Lower lobe of right lung (tissue), 2 donors: ENCODE measurements at regions not wholly inside any gene's neighbourhood (a gene's known extent, or its start where the extent isn't known, plus 50 kb on each side); places are given as distances from the start of the nearest gene placed in this dataset.

Experiments used
- ATAC-seq, 2 donors: fragments of 200-7000 bp; cut with Tn5 transposase; one replicate each; pipeline ENCODE4 v1.9.1; 2020 to 2022; ENCODE audit warnings: mild to moderate bottlenecking in 2 of 2, moderate library complexity in 2 of 2
- DNase-seq: peaks from one replicate; pipeline ENCODE4 v3.0.0-alpha.2; 2020
- H3K27ac ChIP-seq: fragments of 200-600 bp; one replicate; pipeline ENCODE4 v1.8.0; 2022
- H3K27me3 ChIP-seq: fragments of 200-600 bp; one replicate; pipeline ENCODE4 v1.8.0; 2022; ENCODE audit warnings: low read depth
- H3K36me3 ChIP-seq: fragments of 200-600 bp; one replicate; pipeline ENCODE4 v1.8.0; 2022; ENCODE audit warnings: mild to moderate bottlenecking
- H3K4me1 ChIP-seq: fragments of 200-600 bp; one replicate; pipeline ENCODE4 v1.8.0; 2022
- H3K4me3 ChIP-seq: fragments of 200-600 bp; one replicate; pipeline ENCODE4 v1.8.0; 2022; ENCODE audit warnings: mild to moderate bottlenecking
- H3K9me3 ChIP-seq: fragments of 200-600 bp; one replicate; pipeline ENCODE4 v1.8.0; 2022
- CTCF ChIP-seq: fragments of 200-600 bp; IDR thresholded peaks from one replicate; pipeline ENCODE4 v1.8.0; 2022; ENCODE audit warnings: antibody characterized with exemption, mild to moderate bottlenecking
- intact Hi-C: fragments of 100-400 bp; cut with DNase I; formaldehyde crosslinking; loops from one replicate; pipeline ENCODE4 v1.11.0; 2022
- donor health status: DM: no; HTN: yes; CAD: no; lungs with severe emphysema.

- Histone ChIP-seq H3K36me3 (no peaks in the 10 kb centered on the region), H3K9me3 (no peaks in the 10 kb centered on the region), H3K27ac (no peak overlapping the region), H3K4me3 (no peak overlapping the region), H3K4me1 (peaks cover 5% of the 10 kb centered on the region), H3K27me3 (no peaks in the 10 kb centered on the region)
- ATAC-seq, result no peak
- intact Hi-C loops, result no loop called here
- no peak for TF ChIP-seq CTCF
- no peak for DNase-seq
These were observed 102.7 kb upstream of the SASH1 start for GRCh38 chr6:148239801-148240460.

- no peak for TF ChIP-seq CTCF
- intact Hi-C loops, result no loop called here
- H3K27me3 ChIP-seq, result no peaks in the 10 kb centered on the region
- H3K27ac ChIP-seq, result no peak overlapping the region
- ATAC-seq, result no peak
- peaks cover 5% of the 10 kb centered on the region for H3K4me1 ChIP-seq
- DNase-seq, result no peak
- no peaks in the 10 kb centered on the region for H3K36me3 ChIP-seq
- no peak overlapping the region for H3K4me3 ChIP-seq
- H3K9me3 ChIP-seq, result no peaks in the 10 kb centered on the region
These were observed 102.2 kb upstream of the SASH1 start for GRCh38 chr6:148240461-148240840.

GRCh38 chr6:148240861-148241477 lies 101.7 kb upstream of the SASH1 start:
- H3K27ac ChIP-seq, result no peak overlapping the region
- TF ChIP-seq CTCF, result no peak
- H3K9me3 ChIP-seq, result no peaks in the 10 kb centered on the region
- DNase-seq (no peak), ATAC-seq (no peak)
- H3K4me1 ChIP-seq, result peaks cover 5% of the 10 kb centered on the region
- no peaks in the 10 kb centered on the region for H3K36me3 ChIP-seq
- intact Hi-C loops, result no loop called here
- H3K4me3 ChIP-seq, result no peak overlapping the region
- no peaks in the 10 kb centered on the region for H3K27me3 ChIP-seq

- intact Hi-C loops, result no loop called here
- Histone ChIP-seq H3K36me3 (no peaks in the 10 kb centered on the region), H3K9me3 (no peaks in the 10 kb centered on the region), H3K4me1 (peaks cover 5% of the 10 kb centered on the region), H3K27ac (peak overlapping the region; percentile 9), H3K27me3 (no peaks in the 10 kb centered on the region), H3K4me3 (no peak overlapping the region)
- no peak for TF ChIP-seq CTCF
- no peak for DNase-seq
- ATAC-seq, result no peak
These were observed 100.5 kb upstream of the SASH1 start for GRCh38 chr6:148242180-148242579.

- peaks cover 5% of the 10 kb centered on the region for H3K4me1 ChIP-seq
- intact Hi-C loops, result no loop called here
- no peak overlapping the region for H3K4me3 ChIP-seq
- peak in 1 of 2 donors; percentile 34 for ATAC-seq
- no peak for DNase-seq
- H3K27ac ChIP-seq, result peak overlapping the region; percentile 13
- no peaks in the 10 kb centered on the region for H3K36me3 ChIP-seq
- no peaks in the 10 kb centered on the region for H3K27me3 ChIP-seq
- no peaks in the 10 kb centered on the region for H3K9me3 ChIP-seq
- TF ChIP-seq CTCF, result no peak
These were observed 98.3 kb upstream of the SASH1 start for GRCh38 chr6:148244217-148244935.
